A172 (cell line): ENCODE measurements at regions not wholly inside any gene's neighbourhood (a gene's known extent, or its start where the extent isn't known, plus 50 kb on each side); places are given as distances from the start of the nearest gene placed in this dataset.

ENCODE experiments used
- DNase-seq: peaks from one replicate; pipeline ENCODE4 v3.0.0-alpha.2; 2015; ENCODE audit warnings: low spot score

GRCh38 chr4:24719615-24720014 lies 75.8 kb upstream of the SOD3 start:
- DNase-seq = no peak

DNA sequence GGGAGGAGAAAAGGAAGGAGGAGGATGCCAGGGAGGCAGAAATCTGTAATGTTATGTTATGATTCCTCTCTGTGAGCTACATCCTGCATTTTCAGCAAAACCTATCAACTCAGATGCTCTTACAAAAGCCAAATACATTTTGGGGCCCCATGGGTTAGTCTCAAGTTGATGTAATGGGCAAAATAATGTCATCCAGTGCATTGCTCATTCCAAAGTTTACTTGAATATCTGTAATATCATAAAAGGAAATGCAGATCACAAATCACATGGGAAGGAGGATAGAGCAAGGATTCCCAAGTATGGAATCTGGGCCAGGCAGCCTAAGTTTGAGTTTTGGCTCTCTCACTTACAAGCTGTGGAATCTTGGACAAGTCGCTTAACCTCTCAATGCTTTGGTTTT lies 74.9 kb upstream of the SOD3 start:
- no peak for DNase-seq

- no peak for DNase-seq
Observed at GRCh38 chr4:24720979-24721378, 74.4 kb upstream of the SOD3 start.

DNA sequence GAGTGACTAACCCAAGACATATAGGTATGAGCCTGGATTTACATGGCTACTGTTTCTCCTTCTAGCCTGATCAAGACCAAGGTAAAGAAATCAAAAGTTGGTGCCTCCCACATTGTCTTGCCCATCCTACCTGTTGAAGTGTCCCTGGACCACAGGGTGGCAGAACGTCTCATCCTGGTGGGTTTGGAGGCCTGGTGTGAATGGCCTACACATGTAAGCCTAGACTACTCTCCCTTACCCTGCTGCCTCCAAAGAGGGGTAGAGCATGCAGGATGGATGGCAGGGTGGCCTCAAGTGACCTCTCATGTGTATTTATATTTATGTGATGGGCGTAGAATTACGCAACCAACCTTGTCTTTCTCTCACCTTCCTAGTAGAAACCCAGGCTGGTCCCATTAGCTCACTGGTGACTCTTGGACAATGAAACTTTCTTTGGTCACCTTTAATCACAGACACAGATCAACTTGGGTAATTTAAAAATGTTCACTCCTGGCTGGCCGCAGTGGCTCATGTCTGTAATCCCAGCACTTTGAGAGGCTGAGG lies 73.3 kb upstream of the SOD3 start:
- DNase-seq = no peak

DNA sequence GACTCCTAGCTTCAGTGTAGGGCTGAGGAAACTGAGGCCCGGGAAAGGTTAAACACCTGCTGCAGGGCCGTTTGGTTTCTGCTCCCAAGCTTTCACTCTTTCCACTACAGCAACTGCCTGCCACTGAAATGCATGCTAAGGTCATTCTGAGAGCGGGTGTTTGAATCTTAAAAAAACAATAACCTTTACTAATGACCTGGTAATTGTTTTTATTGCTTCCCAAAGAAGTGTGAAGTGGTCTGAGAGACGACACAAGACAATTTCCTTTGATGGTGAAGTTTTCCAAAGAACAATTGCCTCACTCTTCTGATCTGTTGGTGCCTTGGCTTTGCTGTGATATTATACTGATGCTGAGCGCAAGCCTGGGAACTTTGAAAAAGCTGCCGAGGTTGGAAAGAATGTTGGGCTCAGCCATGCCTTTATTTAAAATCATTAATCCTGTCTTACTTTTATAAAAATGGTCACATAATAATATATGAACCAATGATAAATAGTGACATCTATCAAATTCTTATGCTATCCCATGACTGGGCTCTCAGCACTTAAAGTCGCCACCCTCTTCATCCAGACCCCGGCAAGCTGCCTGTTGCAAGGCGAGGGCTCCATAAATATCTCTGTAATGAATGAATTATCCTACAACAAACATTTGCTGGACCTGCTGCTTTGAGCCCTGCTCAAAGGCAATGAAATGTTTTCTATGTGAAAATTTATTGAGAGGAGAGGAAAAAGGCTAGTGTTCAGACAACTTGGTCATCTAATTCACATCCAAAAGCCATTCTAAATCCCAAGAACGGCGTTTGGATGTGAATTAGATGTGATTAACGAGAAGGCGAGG lies 67.8 kb upstream of the SOD3 start:
- DNase-seq = no peak

DNA sequence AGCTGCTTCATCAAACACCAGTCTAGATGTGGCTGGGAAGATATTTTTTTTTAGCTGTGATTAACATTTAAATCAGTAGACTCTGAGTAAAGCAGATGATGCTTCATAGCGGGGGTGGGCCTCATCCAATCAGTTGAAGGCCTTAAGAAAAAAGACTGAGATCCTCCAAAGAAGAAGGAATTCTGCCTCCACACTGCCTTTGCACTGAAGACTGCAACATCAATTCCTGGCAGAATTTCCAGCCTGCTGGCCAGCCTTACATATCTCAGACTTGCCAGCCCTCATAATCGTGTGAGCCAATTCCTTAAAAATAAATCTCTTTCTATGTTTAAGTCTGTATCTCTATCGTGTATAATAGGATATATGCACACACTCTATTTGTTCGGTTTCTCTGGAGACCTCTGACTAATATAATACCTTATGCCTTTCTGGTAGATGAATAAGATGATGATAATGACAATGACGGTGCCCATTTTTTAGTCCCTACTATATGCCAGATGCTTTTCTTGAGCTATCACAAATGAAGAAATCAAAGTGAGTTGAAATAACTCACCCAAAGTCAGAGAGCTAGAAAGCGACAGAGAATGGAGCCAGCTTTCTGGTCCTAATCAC lies 66.1 kb upstream of the SOD3 start:
- DNase-seq = no peak

DNA sequence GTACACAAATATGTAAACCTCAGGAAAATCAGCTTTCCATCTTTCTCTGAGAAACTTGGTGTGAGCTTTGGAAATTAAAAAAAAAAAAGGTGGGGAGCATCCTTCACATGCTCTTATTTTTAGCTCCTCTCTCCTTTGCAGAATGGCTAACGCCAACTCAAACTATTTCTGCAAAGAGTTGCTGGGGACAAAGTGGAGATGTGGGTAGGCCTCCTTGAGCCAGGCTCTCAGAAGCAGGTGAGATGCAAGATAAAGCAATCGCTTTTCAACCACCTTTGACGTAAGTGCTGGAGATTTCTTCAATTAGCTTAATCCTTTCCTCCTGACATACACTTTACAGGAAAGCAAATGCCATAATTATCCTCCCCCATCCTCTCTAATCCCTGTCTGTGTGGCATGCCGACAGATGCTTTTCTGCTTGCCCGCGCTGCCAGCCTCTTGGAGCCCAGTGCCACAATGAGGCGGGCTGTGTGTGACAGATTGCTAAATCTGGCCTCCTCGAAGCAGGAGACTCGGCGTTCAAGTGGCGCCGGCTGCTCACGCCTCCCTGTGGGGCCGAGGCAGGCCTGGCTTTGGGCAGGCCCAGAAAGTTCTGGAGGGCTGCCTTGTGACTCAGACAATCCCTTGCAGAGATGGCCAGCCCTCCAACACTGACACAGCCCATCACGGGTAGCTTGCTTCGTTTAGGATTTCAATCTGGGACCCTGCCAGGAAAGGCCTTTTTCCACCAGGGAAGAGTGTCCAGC lies 64.9 kb upstream of the SOD3 start:
- DNase-seq = no peak

GRCh38 chr4:24731448-24731847 lies 63.9 kb upstream of the SOD3 start:
- no peak for DNase-seq

- DNase-seq = no peak
Observed at GRCh38 chr4:24734511-24734910, 60.9 kb upstream of the SOD3 start.

DNA sequence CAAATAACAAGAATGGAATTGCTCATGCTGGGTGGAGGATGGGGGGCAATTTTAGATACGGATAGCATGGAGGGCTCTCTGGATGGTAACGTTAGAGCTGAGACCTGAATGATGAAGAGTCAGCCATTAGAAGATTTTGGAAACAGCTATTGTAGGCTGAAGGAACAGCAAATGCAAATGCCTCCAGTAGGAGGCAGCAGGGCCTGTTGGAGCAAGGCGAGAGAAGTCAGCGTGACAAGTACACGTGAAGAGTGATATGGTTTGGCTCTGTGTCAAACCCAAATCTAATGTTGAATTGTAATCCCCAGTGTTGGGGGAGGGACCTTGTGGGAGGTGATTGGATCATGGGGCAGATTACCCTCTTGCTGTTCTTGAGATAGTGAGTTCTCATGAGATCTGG lies 59.3 kb upstream of the SOD3 start:
- DNase-seq = no peak

DNA sequence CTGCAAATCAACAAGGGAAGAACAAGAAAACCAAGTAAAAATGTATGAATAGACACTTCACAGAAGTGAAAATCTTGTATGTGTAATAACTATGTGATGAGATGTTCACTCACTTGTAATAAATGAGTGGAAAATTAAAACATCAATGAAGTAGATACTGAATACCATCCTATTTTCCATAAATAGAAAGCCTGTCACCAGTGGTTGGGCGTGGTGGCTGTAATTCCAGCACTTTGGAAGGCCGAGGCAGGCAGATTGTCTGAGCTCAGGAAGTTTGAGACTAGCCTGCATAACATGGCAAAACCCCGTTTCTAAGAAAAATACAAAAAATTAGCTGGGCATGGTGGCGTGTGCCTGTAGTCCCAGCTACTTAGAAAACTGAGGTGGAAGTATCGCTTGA lies 53.5 kb upstream of the SOD3 start:
- no peak for DNase-seq

DNA sequence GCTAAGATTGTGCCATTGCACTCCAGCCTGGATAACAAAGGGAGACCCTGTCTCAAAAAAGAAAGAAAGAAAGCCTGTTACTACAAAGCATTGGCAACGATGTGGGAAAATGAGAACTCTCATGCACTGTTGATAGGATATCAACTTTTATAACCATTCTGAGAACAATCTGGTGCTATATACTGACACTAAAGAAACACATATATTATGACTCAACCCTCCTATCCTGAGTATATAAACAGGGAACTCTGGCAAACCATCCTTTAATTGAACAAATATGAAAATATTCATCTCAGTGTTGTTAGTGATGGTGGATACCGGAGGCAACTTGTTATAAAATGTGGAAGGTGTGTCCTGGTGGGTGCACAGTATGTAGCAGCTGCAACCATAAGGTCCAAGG lies 53.0 kb upstream of the SOD3 start:
- DNase-seq = no peak

GRCh38 chr4:24742773-24743172 lies 52.6 kb upstream of the SOD3 start:
- DNase-seq = no peak

GRCh38 chr4:24743206-24743605 lies 52.2 kb upstream of the SOD3 start:
- DNase-seq = no peak

DNA sequence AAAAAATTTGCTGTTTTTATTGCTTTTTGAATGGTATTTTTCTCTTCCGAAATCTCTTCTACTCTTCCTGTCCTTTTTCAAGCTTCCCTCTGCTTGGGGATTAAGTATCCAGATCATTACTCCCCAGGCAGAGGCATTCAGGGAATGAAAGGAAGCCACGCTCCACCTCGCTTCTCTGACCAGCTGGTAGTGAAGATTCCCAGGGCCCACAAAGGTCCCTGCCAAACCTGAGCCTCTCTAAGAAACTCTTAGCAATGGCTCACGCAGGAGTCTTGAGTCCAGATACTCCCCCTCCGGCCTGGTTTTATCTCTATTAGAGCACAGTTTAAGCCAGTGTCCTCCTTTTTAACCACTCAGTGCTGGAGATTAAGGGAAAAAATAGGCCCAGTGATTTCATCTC lies 51.4 kb upstream of the SOD3 start:
- DNase-seq = no peak

GRCh38 chr4:24745172-24745895 lies 50.0 kb upstream of the SOD3 start:
- no peak for DNase-seq
